ENCODE measurements at regions not wholly inside any gene's neighbourhood (a gene's known extent, or its start where the extent isn't known, plus 50 kb on each side); places are given as distances from the start of the nearest gene placed in this dataset.

DNA sequence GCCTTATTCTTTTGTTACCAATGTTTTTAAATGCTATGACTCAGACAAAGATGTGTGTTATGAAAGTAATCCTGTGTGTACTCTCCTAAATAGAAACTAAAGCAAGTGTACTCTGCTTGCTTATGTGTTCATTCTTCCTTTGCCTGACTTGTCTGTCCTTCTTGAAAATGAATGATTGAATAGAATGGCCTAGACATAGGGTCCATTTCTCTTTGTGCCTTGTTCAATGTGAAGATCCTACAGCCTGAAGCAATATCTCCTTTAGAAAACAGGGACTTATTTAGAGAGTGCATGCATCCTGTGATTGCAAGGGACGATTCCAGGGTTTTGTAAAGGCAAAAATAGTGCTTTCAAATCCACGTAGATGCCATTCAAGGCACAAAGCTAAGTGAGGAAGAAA is 343.6 kb upstream of the TACR3 start:
- H3K4me3 ChIP-seq, result no peak overlapping the region
- H3K4me1 ChIP-seq (ENCODE audit: control insufficient read depth in 1 of 2, low read depth in 2 of 2), result no peaks in the 10 kb centered on the region
- no peaks in the 10 kb centered on the region for H3K27me3 ChIP-seq (replicated peaks; ENCODE audit: insufficient read depth)
- H3K27ac ChIP-seq, result no peak overlapping the region
- TF ChIP-seq, protein P1, sequence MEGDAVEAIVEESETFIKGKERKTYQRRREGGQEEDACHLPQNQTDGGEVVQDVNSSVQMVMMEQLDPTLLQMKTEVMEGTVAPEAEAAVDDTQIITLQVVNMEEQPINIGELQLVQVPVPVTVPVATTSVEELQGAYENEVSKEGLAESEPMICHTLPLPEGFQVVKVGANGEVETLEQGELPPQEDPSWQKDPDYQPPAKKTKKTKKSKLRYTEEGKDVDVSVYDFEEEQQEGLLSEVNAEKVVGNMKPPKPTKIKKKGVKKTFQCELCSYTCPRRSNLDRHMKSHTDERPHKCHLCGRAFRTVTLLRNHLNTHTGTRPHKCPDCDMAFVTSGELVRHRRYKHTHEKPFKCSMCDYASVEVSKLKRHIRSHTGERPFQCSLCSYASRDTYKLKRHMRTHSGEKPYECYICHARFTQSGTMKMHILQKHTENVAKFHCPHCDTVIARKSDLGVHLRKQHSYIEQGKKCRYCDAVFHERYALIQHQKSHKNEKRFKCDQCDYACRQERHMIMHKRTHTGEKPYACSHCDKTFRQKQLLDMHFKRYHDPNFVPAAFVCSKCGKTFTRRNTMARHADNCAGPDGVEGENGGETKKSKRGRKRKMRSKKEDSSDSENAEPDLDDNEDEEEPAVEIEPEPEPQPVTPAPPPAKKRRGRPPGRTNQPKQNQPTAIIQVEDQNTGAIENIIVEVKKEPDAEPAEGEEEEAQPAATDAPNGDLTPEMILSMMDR (IDR thresholded peaks at IDR 0.05), result no peak
- no peaks in the 10 kb centered on the region for H3K9me3 ChIP-seq
- no peaks in the 10 kb centered on the region for H3K36me3 ChIP-seq
- DNase-seq (ENCODE audit: low spot score) (no peak), ATAC-seq (ENCODE audit: insufficient number of reproducible peaks, low FRiP score, low read depth) (no peak)

- Histone ChIP-seq H3K27ac (no peak overlapping the region), H3K36me3 (no peaks in the 10 kb centered on the region), H3K4me1 (ENCODE audit: control insufficient read depth in 1 of 2, low read depth in 2 of 2) (no peaks in the 10 kb centered on the region), H3K27me3 (replicated peaks; ENCODE audit: insufficient read depth) (no peaks in the 10 kb centered on the region), H3K9me3 (no peaks in the 10 kb centered on the region), H3K4me3 (no peak overlapping the region)
- no peak for ATAC-seq (ENCODE audit: insufficient number of reproducible peaks, low FRiP score, low read depth)
- TF ChIP-seq, protein P1 (IDR thresholded peaks at IDR 0.05), result no peak
- no peak for DNase-seq (ENCODE audit: low spot score)
Measured at GRCh38 chr4:104044369-104044768, 324.6 kb upstream of the TACR3 start.

GRCh38 chr4:104032896-104033295 is 313.1 kb upstream of the TACR3 start:
- H3K9me3 ChIP-seq, result no peaks in the 10 kb centered on the region
- H3K27me3 ChIP-seq (replicated peaks; ENCODE audit: insufficient read depth), result no peaks in the 10 kb centered on the region
- no peak overlapping the region for H3K4me3 ChIP-seq
- H3K4me1 ChIP-seq (ENCODE audit: control insufficient read depth in 1 of 2, low read depth in 2 of 2), result no peaks in the 10 kb centered on the region
- ATAC-seq (ENCODE audit: insufficient number of reproducible peaks, low FRiP score, low read depth) (no peak), DNase-seq (ENCODE audit: low spot score) (no peak)
- TF ChIP-seq, protein P1 (IDR thresholded peaks at IDR 0.05), result no peak
- H3K27ac ChIP-seq, result no peak overlapping the region
- H3K36me3 ChIP-seq, result no peaks in the 10 kb centered on the region

DNA sequence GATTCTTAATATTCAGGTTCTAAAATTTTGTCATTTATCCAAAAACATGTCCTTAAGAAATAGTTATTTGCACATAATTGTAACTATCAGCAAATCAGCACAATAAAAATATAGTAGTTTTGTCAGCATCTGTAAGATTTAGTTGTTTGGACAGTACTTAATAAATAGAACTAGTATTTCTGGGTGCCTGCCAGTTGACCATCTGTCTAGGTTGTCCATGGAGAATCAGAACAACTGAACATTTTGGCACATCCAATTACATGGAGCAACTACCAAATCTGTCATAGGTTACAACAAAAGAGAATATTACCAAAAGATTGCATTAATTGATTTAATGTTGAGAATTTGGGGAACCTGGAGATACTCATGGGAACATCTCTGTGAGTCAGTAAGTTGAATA is 305.5 kb upstream of the TACR3 start:
- H3K9me3 ChIP-seq, result no peaks in the 10 kb centered on the region
- H3K4me1 ChIP-seq (ENCODE audit: control insufficient read depth in 1 of 2, low read depth in 2 of 2), result no peaks in the 10 kb centered on the region
- H3K4me3 ChIP-seq, result no peak overlapping the region
- no peak for DNase-seq (ENCODE audit: low spot score)
- H3K27me3 ChIP-seq (replicated peaks; ENCODE audit: insufficient read depth), result no peaks in the 10 kb centered on the region
- H3K27ac ChIP-seq, result no peak overlapping the region
- ATAC-seq (ENCODE audit: insufficient number of reproducible peaks, low FRiP score, low read depth), result no peak
- TF ChIP-seq, protein P1 (IDR thresholded peaks at IDR 0.05), result no peak
- H3K36me3 ChIP-seq, result no peaks in the 10 kb centered on the region

DNA sequence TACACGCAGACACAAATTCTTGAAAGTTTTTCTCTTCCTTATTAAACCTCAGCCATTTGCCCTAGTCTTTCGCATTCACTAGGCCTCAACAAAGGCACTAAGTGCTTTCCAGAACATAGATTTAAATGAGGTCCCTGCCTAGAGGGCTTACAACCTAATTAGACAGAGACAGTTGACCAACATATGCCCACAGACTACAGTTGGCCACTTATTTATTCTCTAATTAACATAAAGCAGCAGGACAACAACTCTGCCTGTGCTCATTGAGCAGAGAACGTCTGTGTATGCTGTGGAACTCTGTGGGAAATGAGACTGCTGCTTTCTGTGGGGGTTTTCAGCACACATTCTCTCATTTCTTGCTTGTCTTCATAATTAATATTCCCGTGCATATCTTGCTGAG is 303.0 kb upstream of the TACR3 start:
- Histone ChIP-seq H3K4me1 (ENCODE audit: control insufficient read depth in 1 of 2, low read depth in 2 of 2) (no peaks in the 10 kb centered on the region), H3K36me3 (no peaks in the 10 kb centered on the region), H3K27me3 (replicated peaks; ENCODE audit: insufficient read depth) (no peaks in the 10 kb centered on the region), H3K4me3 (no peak overlapping the region), H3K9me3 (no peaks in the 10 kb centered on the region), H3K27ac (no peak overlapping the region)
- DNase-seq (ENCODE audit: low spot score), result no peak
- no peak for ATAC-seq (ENCODE audit: insufficient number of reproducible peaks, low FRiP score, low read depth)
- TF ChIP-seq, protein P1 (IDR thresholded peaks at IDR 0.05), result no peak

All from thoracic aorta (tissue), 2 donors.